ENCODE measurements at regions not wholly inside any gene's neighbourhood (a gene's known extent, or its start where the extent isn't known, plus 50 kb on each side); places are given as distances from the start of the nearest gene placed in this dataset.

DNA sequence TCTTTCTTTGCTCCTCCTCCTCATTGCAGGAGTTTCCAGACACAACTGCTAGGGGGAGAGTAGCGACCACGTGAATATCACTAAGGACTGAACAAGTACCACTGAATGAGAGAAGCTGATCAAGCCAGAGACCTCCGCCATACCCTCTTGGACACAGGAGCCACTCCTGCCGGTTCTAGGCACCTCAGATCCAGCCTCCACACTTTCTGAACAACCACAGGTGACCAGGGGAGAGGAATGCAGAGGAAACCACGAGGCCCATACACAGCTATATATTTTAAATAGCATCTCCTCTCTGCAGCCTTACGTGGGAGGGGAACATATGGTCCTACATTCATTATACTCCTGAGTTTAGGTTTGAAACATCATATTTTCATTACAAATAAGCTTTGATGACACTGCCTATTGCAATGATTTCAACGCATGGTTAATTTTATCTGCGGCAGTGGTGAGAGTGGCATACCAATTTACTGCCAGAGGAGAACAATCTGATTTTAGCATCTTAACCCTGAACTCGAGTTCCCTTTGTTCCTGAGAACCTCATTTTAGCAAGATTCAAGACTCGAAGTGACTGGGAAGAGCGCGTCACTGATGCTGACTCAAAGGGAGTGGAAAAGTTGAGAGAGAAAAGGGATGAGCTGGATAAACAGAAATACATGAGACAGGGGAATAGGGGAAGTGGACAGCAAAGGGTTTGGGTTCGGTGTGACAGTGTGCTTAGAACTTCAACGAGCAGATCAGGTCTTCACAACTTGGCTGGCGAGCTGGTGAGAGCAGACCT, 231.7 kb upstream of the PPARGC1A start:
- TF ChIP-seq, protein P1, sequence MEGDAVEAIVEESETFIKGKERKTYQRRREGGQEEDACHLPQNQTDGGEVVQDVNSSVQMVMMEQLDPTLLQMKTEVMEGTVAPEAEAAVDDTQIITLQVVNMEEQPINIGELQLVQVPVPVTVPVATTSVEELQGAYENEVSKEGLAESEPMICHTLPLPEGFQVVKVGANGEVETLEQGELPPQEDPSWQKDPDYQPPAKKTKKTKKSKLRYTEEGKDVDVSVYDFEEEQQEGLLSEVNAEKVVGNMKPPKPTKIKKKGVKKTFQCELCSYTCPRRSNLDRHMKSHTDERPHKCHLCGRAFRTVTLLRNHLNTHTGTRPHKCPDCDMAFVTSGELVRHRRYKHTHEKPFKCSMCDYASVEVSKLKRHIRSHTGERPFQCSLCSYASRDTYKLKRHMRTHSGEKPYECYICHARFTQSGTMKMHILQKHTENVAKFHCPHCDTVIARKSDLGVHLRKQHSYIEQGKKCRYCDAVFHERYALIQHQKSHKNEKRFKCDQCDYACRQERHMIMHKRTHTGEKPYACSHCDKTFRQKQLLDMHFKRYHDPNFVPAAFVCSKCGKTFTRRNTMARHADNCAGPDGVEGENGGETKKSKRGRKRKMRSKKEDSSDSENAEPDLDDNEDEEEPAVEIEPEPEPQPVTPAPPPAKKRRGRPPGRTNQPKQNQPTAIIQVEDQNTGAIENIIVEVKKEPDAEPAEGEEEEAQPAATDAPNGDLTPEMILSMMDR (conservative IDR thresholded peaks at IDR 0.05; ENCODE audit: low read depth, low read length), result no peak
- DNase-seq (ENCODE audit: low read depth), result no peak
- no peak overlapping the region for H3K4me3 ChIP-seq (ENCODE audit: low read depth, low read length)

DNA sequence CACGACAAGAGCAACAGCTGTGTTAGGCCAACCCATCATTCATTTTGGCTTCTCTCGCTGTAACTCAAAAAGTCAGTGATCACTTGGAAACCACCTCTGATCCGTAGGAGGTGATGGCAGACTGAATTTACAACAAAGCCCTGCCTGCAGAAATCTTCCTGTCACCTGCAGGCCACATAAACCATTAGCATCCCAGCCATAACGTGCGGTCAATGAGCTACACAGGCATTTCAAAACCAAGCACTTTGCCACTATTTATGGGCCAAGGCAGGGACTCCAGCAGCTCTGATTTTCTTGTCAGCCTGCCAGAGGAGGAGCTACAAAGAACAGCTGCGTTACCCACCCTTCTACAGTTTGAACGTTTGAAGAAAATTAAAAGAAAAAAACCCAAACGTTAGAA, 228.1 kb upstream of the PPARGC1A start:
- TF ChIP-seq, protein P1 (conservative IDR thresholded peaks at IDR 0.05; ENCODE audit: low read depth, low read length), result no peak
- no peak overlapping the region for H3K4me3 ChIP-seq (ENCODE audit: low read depth, low read length)
- no peak for DNase-seq (ENCODE audit: low read depth)

DNA sequence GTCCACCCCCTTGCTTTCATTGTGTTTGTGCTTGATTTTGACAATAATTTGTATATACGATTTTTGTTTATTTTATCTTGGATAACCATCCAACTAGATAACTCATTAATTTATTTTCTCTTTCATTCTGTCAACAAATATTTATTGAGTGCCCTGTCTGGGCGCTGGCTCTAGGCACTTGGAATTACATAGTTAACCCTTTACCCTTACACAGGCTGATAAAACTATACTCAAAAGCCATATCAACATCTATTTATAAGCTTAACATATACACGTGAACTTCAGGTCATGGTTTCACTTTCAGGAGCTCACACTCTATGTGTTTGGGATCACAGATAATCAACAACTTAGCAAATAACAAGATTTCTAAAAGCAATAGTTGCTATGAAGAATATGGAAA, 226.3 kb upstream of the PPARGC1A start:
- TF ChIP-seq, protein P1 (conservative IDR thresholded peaks at IDR 0.05; ENCODE audit: low read depth, low read length), result no peak
- DNase-seq (ENCODE audit: low read depth), result no peak
- H3K4me3 ChIP-seq (ENCODE audit: low read depth, low read length), result no peak overlapping the region

DNA sequence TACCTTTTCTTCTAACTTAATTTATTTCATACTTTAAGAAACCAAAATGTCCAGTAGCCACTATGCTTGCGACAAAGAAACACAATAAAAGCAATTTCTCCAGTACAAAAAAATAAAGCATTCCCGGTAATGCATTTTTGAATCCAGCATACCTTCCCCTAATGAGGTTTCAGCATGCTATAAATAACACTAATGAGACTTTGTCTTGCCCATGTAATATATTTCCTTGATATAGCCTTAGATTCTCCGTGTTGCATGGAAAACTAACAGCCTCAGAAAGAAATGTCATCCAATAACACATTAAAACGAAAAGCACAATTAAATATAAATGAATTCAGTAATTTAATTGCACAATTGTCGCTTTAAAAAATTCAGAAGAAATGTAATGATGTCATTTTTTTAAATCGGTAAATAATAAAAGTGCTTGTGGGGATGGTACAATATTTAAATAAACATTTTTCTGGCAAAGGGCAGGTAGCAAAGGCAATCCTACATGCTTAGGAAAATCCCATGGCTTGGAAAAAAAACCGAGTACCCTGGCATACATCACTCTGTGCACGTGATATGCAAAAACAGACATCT, 225.2 kb upstream of the PPARGC1A start:
- DNase-seq (ENCODE audit: low read depth), result no peak
- TF ChIP-seq, protein P1 (conservative IDR thresholded peaks at IDR 0.05; ENCODE audit: low read depth, low read length), result no peak

DNA sequence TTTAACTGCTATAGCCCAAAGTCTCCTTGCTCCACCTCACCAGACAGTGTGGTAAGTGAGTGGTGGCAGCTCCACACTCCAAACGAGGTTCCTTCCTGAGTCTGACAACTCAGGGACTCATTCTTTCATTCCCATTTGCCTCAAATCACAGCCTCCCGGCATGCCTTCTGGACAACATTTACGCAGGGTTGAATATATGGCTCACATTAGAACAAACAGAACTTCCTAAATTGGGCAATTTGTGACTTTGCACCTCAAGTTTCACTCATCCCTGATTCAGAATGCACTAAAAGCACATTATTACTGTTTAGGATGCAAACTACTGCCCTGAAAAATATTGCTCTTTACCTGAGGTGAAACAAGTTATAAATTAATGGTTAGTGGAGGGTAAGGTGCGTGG, 224.6 kb upstream of the PPARGC1A start:
- DNase-seq (ENCODE audit: low read depth), result no peak
- TF ChIP-seq, protein P1 (conservative IDR thresholded peaks at IDR 0.05; ENCODE audit: low read depth, low read length), result no peak
- no peak overlapping the region for H3K4me3 ChIP-seq (ENCODE audit: low read depth, low read length)

More for the DNA sequence above, 225.2 kb upstream of the PPARGC1A start:
- no peak overlapping the region for H3K4me3 ChIP-seq (ENCODE audit: low read depth, low read length)

DNA sequence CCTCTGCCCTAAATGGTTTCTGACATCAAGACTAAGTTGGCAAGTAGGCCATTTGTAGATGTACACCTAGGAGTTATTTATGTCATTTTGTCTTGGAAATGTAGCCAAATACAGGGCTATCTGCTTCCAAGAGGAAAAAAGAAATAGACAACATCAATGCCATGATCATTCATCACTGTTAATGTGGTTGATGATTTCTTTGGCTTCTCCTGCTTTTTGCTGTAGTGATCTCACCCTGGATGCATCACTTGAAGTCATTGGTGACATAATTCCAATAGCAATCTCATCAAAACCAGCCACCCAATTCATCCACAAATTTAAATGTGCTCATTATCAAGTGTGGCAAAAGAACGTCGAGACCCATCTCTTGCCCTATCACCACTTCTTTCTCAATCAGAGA, 222.6 kb upstream of the PPARGC1A start:
- no peak overlapping the region for H3K4me3 ChIP-seq (ENCODE audit: low read depth, low read length)
- TF ChIP-seq, protein P1 (conservative IDR thresholded peaks at IDR 0.05; ENCODE audit: low read depth, low read length), result no peak
- no peak for DNase-seq (ENCODE audit: low read depth)

DNA sequence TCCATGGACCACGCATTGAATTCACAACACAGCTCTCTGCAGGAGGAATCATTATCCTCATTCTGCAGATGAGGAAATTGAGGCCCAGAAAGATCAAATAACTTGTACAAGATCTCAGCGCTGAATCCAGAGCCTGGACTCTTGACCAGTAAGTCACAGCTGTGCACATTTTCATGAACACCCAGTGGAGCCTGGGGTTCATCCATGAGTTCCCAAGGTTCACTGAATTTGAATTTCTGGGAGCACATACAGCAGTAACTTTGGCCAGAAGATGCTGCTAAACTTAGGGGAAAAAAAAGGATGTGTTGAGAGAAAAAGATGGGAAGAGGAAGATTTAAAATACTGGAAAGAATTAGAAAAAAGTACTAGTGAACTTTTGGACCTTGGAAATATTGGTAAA, 218.7 kb upstream of the PPARGC1A start:
- DNase-seq (ENCODE audit: low read depth), result no peak
- TF ChIP-seq, protein P1 (conservative IDR thresholded peaks at IDR 0.05; ENCODE audit: low read depth, low read length), result no peak

More for the DNA sequence above, 218.7 kb upstream of the PPARGC1A start:
- H3K4me3 ChIP-seq (ENCODE audit: low read depth, low read length), result no peak overlapping the region

All from epithelial cell of proximal tubule (primary cell).